ENCODE measurements at regions not wholly inside any gene's neighbourhood (a gene's known extent, or its start where the extent isn't known, plus 50 kb on each side); places are given as distances from the start of the nearest gene placed in this dataset.

- DNase-seq = no peak
These were observed 80.0 kb downstream of the CENPW start for GRCh38 chr6:126419901-126420300.

GRCh38 chr6:126422912-126423311, 83.0 kb downstream of the CENPW start:
- no peak for DNase-seq

GRCh38 chr6:126427713-126428112, 87.8 kb downstream of the CENPW start:
- DNase-seq = no peak

GRCh38 chr6:126429866-126430265, 90.0 kb downstream of the CENPW start:
- no peak for DNase-seq

- no peak for DNase-seq
These were observed 92.6 kb downstream of the CENPW start for GRCh38 chr6:126432564-126432963.

GRCh38 chr6:126433927-126434326, 94.0 kb downstream of the CENPW start:
- DNase-seq = no peak

GRCh38 chr6:126437205-126437604, 97.3 kb downstream of the CENPW start:
- no peak for DNase-seq

- no peak for DNase-seq
These were observed 99.1 kb downstream of the CENPW start for GRCh38 chr6:126439040-126439439.

GRCh38 chr6:126440923-126441322, 101.0 kb downstream of the CENPW start:
- no peak for DNase-seq

GRCh38 chr6:126444659-126445273, 104.9 kb downstream of the CENPW start:
- DNase-seq = no peak

- DNase-seq = no peak
These were observed 106.3 kb downstream of the CENPW start for GRCh38 chr6:126446248-126446647.

GRCh38 chr6:126447367-126447766, 107.5 kb downstream of the CENPW start:
- DNase-seq = no peak

GRCh38 chr6:126461045-126461444, 121.1 kb downstream of the CENPW start:
- no peak for DNase-seq

GRCh38 chr6:126464245-126464644, 124.3 kb downstream of the CENPW start:
- DNase-seq = no peak

GRCh38 chr6:126475449-126475848, 135.5 kb downstream of the CENPW start:
- no peak for DNase-seq

GRCh38 chr6:126477678-126478077, 137.8 kb downstream of the CENPW start:
- no peak for DNase-seq

GRCh38 chr6:126480268-126480667, 140.4 kb downstream of the CENPW start:
- DNase-seq = no peak

GRCh38 chr6:126481319-126481718, 141.4 kb downstream of the CENPW start:
- DNase-seq = no peak

GRCh38 chr6:126504792-126505191, 164.9 kb downstream of the CENPW start:
- no peak for DNase-seq

- no peak for DNase-seq
These were observed 173.3 kb downstream of the CENPW start for GRCh38 chr6:126513198-126513597.

GRCh38 chr6:126516411-126516810, 176.5 kb downstream of the CENPW start:
- no peak for DNase-seq

- DNase-seq = no peak
These were observed 185.0 kb downstream of the CENPW start for GRCh38 chr6:126524811-126525326.

GRCh38 chr6:126526547-126526946, 186.6 kb downstream of the CENPW start:
- no peak for DNase-seq

GRCh38 chr6:126526996-126527606, 187.2 kb downstream of the CENPW start:
- no peak for DNase-seq

All from NCI-H1092 treated with DMSO at 0.1 percent for 48 hours (cell line).